NCI-H82 treated with DMSO at 0.1 percent for 48 hours (cell line): ENCODE measurements at regions not wholly inside any gene's neighbourhood (a gene's known extent, or its start where the extent isn't known, plus 50 kb on each side); places are given as distances from the start of the nearest gene placed in this dataset.
"Not testable (repeated sequence)": the region's sequence is repeated elsewhere in the genome, so short reads cannot be mapped to it uniquely, and the experiment has no call there.

Experiments used
- DNase-seq: peaks from one replicate; lab custom pipeline; 2025; ENCODE audit not compliant: unreplicated experiment; lab: John Stamatoyannopoulos, UW

- no peak for DNase-seq
Observed at GRCh38 chr15:19944261-19944888, 597.2 kb downstream of the GOLGA6L6 start.

- no peak for DNase-seq
Observed at GRCh38 chr15:19943515-19943914, 598.1 kb downstream of the GOLGA6L6 start.

GRCh38 chr15:19903281-19903680, 638.3 kb downstream of the GOLGA6L6 start:
- DNase-seq: not testable (repeated sequence)

- not testable (repeated sequence) for DNase-seq
Observed at GRCh38 chr15:19902388-19902787, 639.2 kb downstream of the GOLGA6L6 start.

GRCh38 chr15:19901414-19901813, 640.2 kb downstream of the GOLGA6L6 start:
- DNase-seq: not testable (repeated sequence)

- DNase-seq: no peak
Observed at GRCh38 chr15:19899021-19899824, 642.4 kb downstream of the GOLGA6L6 start.

GRCh38 chr15:19888811-19889210, 652.8 kb downstream of the GOLGA6L6 start:
- not testable (repeated sequence) for DNase-seq

GRCh38 chr15:19844061-19844460, 697.5 kb downstream of the GOLGA6L6 start:
- DNase-seq: not testable (repeated sequence)
